ENCODE measurements at regions not wholly inside any gene's neighbourhood (a gene's known extent, or its start where the extent isn't known, plus 50 kb on each side); places are given as distances from the start of the nearest gene placed in this dataset.
"Not testable (repeated sequence)": the region's sequence is repeated elsewhere in the genome, so short reads cannot be mapped to it uniquely, and the experiment has no call there.

- not testable (repeated sequence) for DNase-seq
Measured at GRCh38 chr13:18773988-18774387, 407.6 kb downstream of the TUBA3C start.

GRCh38 chr13:18741696-18742095, 439.9 kb downstream of the TUBA3C start:
- DNase-seq = not testable (repeated sequence)

- DNase-seq = no peak
Measured at GRCh38 chr13:18739310-18739709, 442.3 kb downstream of the TUBA3C start.

GRCh38 chr13:18738086-18738485, 443.5 kb downstream of the TUBA3C start:
- DNase-seq = not testable (repeated sequence)

- DNase-seq = not testable (repeated sequence)
Measured at GRCh38 chr13:18727138-18727537, 454.5 kb downstream of the TUBA3C start.

GRCh38 chr13:18726524-18726923, 455.1 kb downstream of the TUBA3C start:
- DNase-seq = not testable (repeated sequence)

GRCh38 chr13:18725242-18725822, 456.3 kb downstream of the TUBA3C start:
- DNase-seq = not testable (repeated sequence)

- no peak for DNase-seq
Measured at GRCh38 chr13:18714889-18715288, 466.7 kb downstream of the TUBA3C start.

GRCh38 chr13:18710673-18711072, 471.0 kb downstream of the TUBA3C start:
- not testable (repeated sequence) for DNase-seq

GRCh38 chr13:18706538-18706937, 475.1 kb downstream of the TUBA3C start:
- not testable (repeated sequence) for DNase-seq

GRCh38 chr13:18702464-18703247, 479.0 kb downstream of the TUBA3C start:
- DNase-seq = not testable (repeated sequence)

GRCh38 chr13:18698332-18698731, 483.3 kb downstream of the TUBA3C start:
- DNase-seq = not testable (repeated sequence)

- not testable (repeated sequence) for DNase-seq
Measured at GRCh38 chr13:18697851-18698250, 483.8 kb downstream of the TUBA3C start.

- not testable (repeated sequence) for DNase-seq
Measured at GRCh38 chr13:18697221-18697620, 484.4 kb downstream of the TUBA3C start.

GRCh38 chr13:18677403-18677802, 504.2 kb downstream of the TUBA3C start:
- DNase-seq = not testable (repeated sequence)

GRCh38 chr13:18675268-18675667, 506.4 kb downstream of the TUBA3C start:
- not testable (repeated sequence) for DNase-seq

- DNase-seq = not testable (repeated sequence)
Measured at GRCh38 chr13:18673794-18674193, 507.8 kb downstream of the TUBA3C start.

- DNase-seq = not testable (repeated sequence)
Measured at GRCh38 chr13:18666585-18666984, 515.0 kb downstream of the TUBA3C start.

- DNase-seq = not testable (repeated sequence)
Measured at GRCh38 chr13:18665716-18666115, 515.9 kb downstream of the TUBA3C start.

GRCh38 chr13:18665124-18665523, 516.5 kb downstream of the TUBA3C start:
- DNase-seq = not testable (repeated sequence)

GRCh38 chr13:18663222-18663621, 518.4 kb downstream of the TUBA3C start:
- not testable (repeated sequence) for DNase-seq

GRCh38 chr13:18643644-18644172, 537.9 kb downstream of the TUBA3C start:
- not testable (repeated sequence) for DNase-seq

GRCh38 chr13:18628928-18629327, 552.7 kb downstream of the TUBA3C start:
- not testable (repeated sequence) for DNase-seq

GRCh38 chr13:18628428-18628827, 553.2 kb downstream of the TUBA3C start:
- DNase-seq = no peak

All from 8988T (cell line).